ENCODE measurements at regions not wholly inside any gene's neighbourhood (a gene's known extent, or its start where the extent isn't known, plus 50 kb on each side); places are given as distances from the start of the nearest gene placed in this dataset.
"Not testable (repeated sequence)": the region's sequence is repeated elsewhere in the genome, so short reads cannot be mapped to it uniquely, and the experiment has no call there.

- DNase-seq (ENCODE audit: low read depth in 2 of 2): no peak
Observed at GRCh38 chr9:124084087-124084486, 72.5 kb downstream of the LHX2 start.

- DNase-seq (ENCODE audit: low read depth in 2 of 2): no peak
Observed at GRCh38 chr9:124087226-124087625, 75.7 kb downstream of the LHX2 start.

- DNase-seq (ENCODE audit: low read depth in 2 of 2): no peak
Observed at GRCh38 chr9:124088476-124088837, 76.9 kb downstream of the LHX2 start.

GRCh38 chr9:124089631-124090488 is 78.3 kb downstream of the LHX2 start:
- DNase-seq (ENCODE audit: low read depth in 2 of 2): not testable (repeated sequence)

- DNase-seq (ENCODE audit: low read depth in 2 of 2): no peak
Observed at GRCh38 chr9:124098141-124098905, 86.8 kb downstream of the LHX2 start.

GRCh38 chr9:124099860-124100259 is 88.3 kb downstream of the LHX2 start:
- DNase-seq (ENCODE audit: low read depth in 2 of 2): no peak

GRCh38 chr9:124101215-124101968 is 89.8 kb downstream of the LHX2 start:
- DNase-seq (ENCODE audit: low read depth in 2 of 2): no peak

GRCh38 chr9:124101969-124102345 is 90.4 kb downstream of the LHX2 start:
- DNase-seq (ENCODE audit: low read depth in 2 of 2): no peak

GRCh38 chr9:124102363-124102762 is 90.8 kb downstream of the LHX2 start:
- no peak for DNase-seq (ENCODE audit: low read depth in 2 of 2)

GRCh38 chr9:124105266-124105665 is 93.7 kb downstream of the LHX2 start:
- no peak for DNase-seq (ENCODE audit: low read depth in 2 of 2)

- no peak for DNase-seq (ENCODE audit: low read depth in 2 of 2)
Observed at GRCh38 chr9:124108216-124108615, 96.6 kb downstream of the LHX2 start.

GRCh38 chr9:124110307-124110915 is 98.8 kb downstream of the LHX2 start:
- DNase-seq (ENCODE audit: low read depth in 2 of 2): peak; percentile 21 to 29

GRCh38 chr9:124116683-124117363 is 105.3 kb downstream of the LHX2 start:
- no peak for DNase-seq (ENCODE audit: low read depth in 2 of 2)

GRCh38 chr9:124118894-124119293 is 107.3 kb downstream of the LHX2 start:
- no peak for DNase-seq (ENCODE audit: low read depth in 2 of 2)

GRCh38 chr9:124120272-124120671 is 108.7 kb downstream of the LHX2 start:
- DNase-seq (ENCODE audit: low read depth in 2 of 2): no peak

GRCh38 chr9:124121725-124122124 is 110.2 kb downstream of the LHX2 start:
- no peak for DNase-seq (ENCODE audit: low read depth in 2 of 2)

- no peak for DNase-seq (ENCODE audit: low read depth in 2 of 2)
Observed at GRCh38 chr9:124122321-124122720, 110.8 kb downstream of the LHX2 start.

- DNase-seq (ENCODE audit: low read depth in 2 of 2): no peak
Observed at GRCh38 chr9:124122813-124123462, 111.4 kb downstream of the LHX2 start.

GRCh38 chr9:124123621-124124020 is 112.1 kb downstream of the LHX2 start:
- DNase-seq (ENCODE audit: low read depth in 2 of 2): not testable (repeated sequence)

- no peak for DNase-seq (ENCODE audit: low read depth in 2 of 2)
Observed at GRCh38 chr9:124124729-124125650, 113.4 kb downstream of the LHX2 start.
